B cell (primary cell): ENCODE measurements at regions not wholly inside any gene's neighbourhood (a gene's known extent, or its start where the extent isn't known, plus 50 kb on each side); places are given as distances from the start of the nearest gene placed in this dataset.

ENCODE experiments used
- ATAC-seq: fragments of 200-7000 bp; cut with Tn5 transposase; one replicate; pipeline ENCODE4 v1.10.0; 2021; ENCODE audit warnings: low read depth, mild to moderate bottlenecking, moderate number of reproducible peaks, moderate library complexity
- CTCF ChIA-PET: fragments of 350-600 bp; sonication (Branson Sonifier 250); formaldehyde crosslinking; loops from one replicate; lab custom pipeline; 2021; ENCODE audit warnings: antibody characterized with exemption, inconsistent platforms; lab: Charles Lee
- POLR2A ChIA-PET: fragments of 350-600 bp; sonication (Branson Sonifier 250); formaldehyde crosslinking; loops from one replicate; lab custom pipeline; 2021; ENCODE audit warnings: antibody characterized with exemption; lab: Charles Lee
- DNase-seq: peaks from one replicate; pipeline ENCODE4 v3.0.0; 2013
- H2AFZ ChIP-seq: 2 replicates; pipeline ENCODE4 v1.6.1; 2012; ENCODE audit warnings: mild to moderate bottlenecking, low read depth, low read length; ENCODE audit not compliant: insufficient read depth, poor library complexity, severe bottlenecking
- H3K27ac ChIP-seq, 2 donors: 1 replicate in 1 of 2; 2 replicates in 1 of 2; pipeline ENCODE4 v1.5.1; 2012 to 2013; ENCODE audit warnings: low read length in 2 of 2, mild to moderate bottlenecking in 2 of 2, moderate library complexity in 1 of 2
- H3K27me3 ChIP-seq, 4 experiments: fragments of 200-600 bp in 1 of 4; sonication (generic) in 1 of 4; replicated peaks in 1 of 4; 1 replicate in 2 of 4; 2 replicates in 2 of 4; pipeline versions ENCODE4 v1.6.1 to v1.7.0; 2013 to 2016; ENCODE audit warnings: low read length in 3 of 4, mild to moderate bottlenecking in 2 of 4, mixed read lengths in 1 of 4, moderate library complexity in 1 of 4; ENCODE audit not compliant: insufficient read depth in 4 of 4, control insufficient read depth in 3 of 4; ENCODE audit errors: control extremely low read depth in 1 of 4
- H3K36me3 ChIP-seq, 2 experiments: replicated peaks in 1 of 2; 1 replicate in 1 of 2; 2 replicates in 1 of 2; pipeline versions ENCODE4 v1.6.1 to v1.7.1; 2013; ENCODE audit warnings: low read length in 1 of 2; ENCODE audit not compliant: insufficient read depth in 2 of 2, control insufficient read depth in 1 of 2; ENCODE audit errors: control extremely low read depth in 1 of 2, extremely low read depth in 1 of 2
- H3K4me1 ChIP-seq, 2 donors: fragments of 200-600 bp in 1 of 2; sonication (generic) in 1 of 2; 1 replicate in 1 of 2; 2 replicates in 1 of 2; pipeline versions ENCODE4 v1.5.1 to v1.6.1; 2013 to 2017; ENCODE audit warnings: low read length in 2 of 2; ENCODE audit not compliant: control insufficient read depth in 2 of 2, insufficient read depth in 2 of 2
- H3K4me2 ChIP-seq: replicated peaks from 2 replicates; pipeline ENCODE3; 2012; ENCODE audit warnings: mild to moderate bottlenecking, low read depth, low read length; ENCODE audit not compliant: poor library complexity, severe bottlenecking
- H3K4me3 ChIP-seq, 5 experiments: fragments of 200-600 bp in 1 of 5; sonication (generic) in 1 of 5; 1 replicate in 3 of 5; 2 replicates in 2 of 5; pipeline versions ENCODE4 v1.5.1 to v1.7.0; 2011 to 2016; ENCODE audit warnings: low read length in 4 of 5, mild to moderate bottlenecking in 4 of 5, low read depth in 2 of 5, control low read depth in 1 of 5, moderate library complexity in 1 of 5; ENCODE audit not compliant: insufficient read depth in 1 of 5; ENCODE audit errors: control extremely low read depth in 1 of 5, extremely low read depth in 1 of 5
- H3K79me2 ChIP-seq: fragments of 200-600 bp; sonication (generic); one replicate; pipeline ENCODE4 v1.6.0; 2016; ENCODE audit warnings: low read length; ENCODE audit not compliant: control insufficient read depth, insufficient read depth
- H3K9ac ChIP-seq: fragments of 200-600 bp; sonication (generic); 2 replicates; pipeline ENCODE4 v1.6.1; 2017; ENCODE audit warnings: mild to moderate bottlenecking, low read length, moderate library complexity
- H3K9me3 ChIP-seq, 3 donors: one replicate each; pipeline versions ENCODE4 v1.6.1 to v1.7.1; 2013; ENCODE audit warnings: low read length in 2 of 3; ENCODE audit not compliant: control insufficient read depth in 2 of 3, insufficient read depth in 1 of 3; ENCODE audit errors: control extremely low read depth in 1 of 3
- H4K20me1 ChIP-seq: 2 replicates; pipeline ENCODE4 v1.6.0; 2012; ENCODE audit warnings: mild to moderate bottlenecking, low read length; ENCODE audit not compliant: insufficient read depth, control insufficient read depth, poor library complexity, severe bottlenecking
- H3K27ac Mint-ChIP-seq: one replicate; pipeline ENCODE4 v1.8.0; 2021; ENCODE audit warnings: mixed read lengths
- H3K27me3 Mint-ChIP-seq: one replicate; pipeline ENCODE4 v1.8.0; 2021; ENCODE audit warnings: mixed read lengths
- H3K4me1 Mint-ChIP-seq: one replicate; pipeline ENCODE4 v1.8.0; 2021; ENCODE audit warnings: mixed read lengths
- H3K4me3 Mint-ChIP-seq: one replicate; pipeline ENCODE4 v1.8.0; 2021; ENCODE audit warnings: mixed read lengths
- H3K9me3 Mint-ChIP-seq: one replicate; pipeline ENCODE4 v1.8.0; 2022; ENCODE audit warnings: mixed read lengths; ENCODE audit not compliant: insufficient read depth
- CTCF ChIP-seq: fragments of 200-600 bp; IDR thresholded peaks from one replicate; pipeline ENCODE4 v1.8.0; 2022; ENCODE audit warnings: antibody characterized with exemption, mild to moderate bottlenecking
- EZH2 ChIP-seq: IDR thresholded peaks from 2 replicates; pipeline ENCODE4 v1.6.1; 2012; ENCODE audit warnings: borderline replicate concordance, low read depth, mild to moderate bottlenecking, moderate library complexity, low read length; ENCODE audit not compliant: insufficient read depth, poor library complexity, severe bottlenecking
- WGBS: methylation state at CpG from one replicate; pipeline ENCODE4 v1.1.5; 2013; ENCODE audit warnings: missing lambda C conversion rate; ENCODE audit not compliant: insufficient coverage; 5-methylcytosine and 5-hydroxymethylcytosine counted together
- intact Hi-C: fragments of 100-400 bp; cut with micrococcal nuclease; formaldehyde crosslinking; loops from one replicate; pipeline ENCODE4 v1.10.0; 2022

GRCh38 chr3:70856414-70857162 lies 544.1 kb upstream of the MDFIC2 start:
- Histone ChIP-seq H3K27me3 (no peaks in the 10 kb centered on the region), H3K4me3 (no peak overlapping the region), H2AFZ (no peak overlapping the region), H3K4me2 (no peak overlapping the region), H3K9ac (no peak overlapping the region), H3K9me3 (no peaks in the 10 kb centered on the region), H3K4me1 (no peaks in the 10 kb centered on the region), H4K20me1 (no peaks in the 10 kb centered on the region), H3K27ac (no peak overlapping the region), H3K79me2 (no peaks in the 10 kb centered on the region), H3K36me3 (no peaks in the 10 kb centered on the region)
- ChIA-PET CTCF (no interaction called here), POLR2A (no interaction called here)
- Mint-ChIP-seq H3K4me1 (no peaks in the 10 kb centered on the region), H3K27ac (no peak overlapping the region), H3K27me3 (peaks cover 12% of the 10 kb centered on the region), H3K4me3 (no peak overlapping the region), H3K9me3 (no peaks in the 10 kb centered on the region)
- 76% methylated on average over 2 of the region's 7 CpGs for WGBS
- DNase-seq (no peak), ATAC-seq (no peak)
- TF ChIP-seq EZH2 (no peak), CTCF (no peak)
- intact Hi-C loops, result no loop called here

GRCh38 chr3:70855149-70855548 lies 542.7 kb upstream of the MDFIC2 start:
- H3K27ac ChIP-seq, result no peak overlapping the region
- H3K27ac Mint-ChIP-seq, result no peak overlapping the region
- peaks cover 12% of the 10 kb centered on the region for H3K27me3 Mint-ChIP-seq
- H3K9me3 Mint-ChIP-seq, result no peaks in the 10 kb centered on the region
- intact Hi-C loops, result no loop called here
- no peaks in the 10 kb centered on the region for H3K27me3 ChIP-seq
- H2AFZ ChIP-seq, result no peak overlapping the region
- ATAC-seq (no peak), DNase-seq (no peak)
- no peak overlapping the region for H3K4me3 ChIP-seq
- TF ChIP-seq CTCF, result no peak
- TF ChIP-seq EZH2, result no peak
- H3K4me1 ChIP-seq, result no peaks in the 10 kb centered on the region
- no peak overlapping the region for H3K9ac ChIP-seq
- no peaks in the 10 kb centered on the region for H3K9me3 ChIP-seq
- H3K36me3 ChIP-seq, result no peaks in the 10 kb centered on the region
- H3K79me2 ChIP-seq, result no peaks in the 10 kb centered on the region
- CTCF ChIA-PET, result no interaction called here
- no CpG with 5 or more reads among the region's 2 CpGs for WGBS
- H3K4me2 ChIP-seq, result no peak overlapping the region
- H4K20me1 ChIP-seq, result no peaks in the 10 kb centered on the region
- POLR2A ChIA-PET, result no interaction called here
- no peaks in the 10 kb centered on the region for H3K4me1 Mint-ChIP-seq
- H3K4me3 Mint-ChIP-seq, result no peak overlapping the region
